K562 (cell line): ENCODE measurements at regions not wholly inside any gene's neighbourhood (a gene's known extent, or its start where the extent isn't known, plus 50 kb on each side); places are given as distances from the start of the nearest gene placed in this dataset.
A peak's percentile ranks its signal among the peaks of the same experiment; 100 is the strongest.

Experiments used
- ATAC-seq: fragments of 200-7000 bp; cut with Tn5 transposase; 3 replicates; pipeline ENCODE4 v1.9.1; 2020; ENCODE audit warnings: moderate library complexity
- BruUV-seq: library from RNA; stranded (reverse); fragments of 400-500 nt; replicated peaks from 2 replicates; lab custom pipeline; 2021; lab: Mats Ljungman, UMichigan
- CTCF ChIA-PET: fragments of 300-600 bp; formaldehyde crosslinking; extraction: SDS; loops from one replicate; lab custom pipeline; 2021; ENCODE audit warnings: low intra/inter-chr PET ratio; lab: Yijun Ruan, JAX
- POLR2A ChIA-PET: fragments of 300-600, 350-650 bp; sonication (Branson Sonifier 250); formaldehyde crosslinking; extraction: SDS; loops from one replicate; lab custom pipeline; 2021; ENCODE audit warnings: antibody characterized with exemption, inconsistent platforms; lab: Yijun Ruan, JAX
- DNase-seq, 4 experiments: peaks; one replicate each; pipeline versions ENCODE4 v3.0.0 to v3.0.0-alpha.2; 2011 to 2018; ENCODE audit warnings: low spot score in 3 of 4, mixed read lengths in 3 of 4; ENCODE audit errors: extremely low read depth in 1 of 4
- FAIRE-seq: peaks from 2 replicates; lab custom pipeline; 2011; peaks lifted over from hg19 to GRCh38; lab: Jason Lieb, UNC
- H2AFZ ChIP-seq: 2 replicates; pipeline ENCODE4 v1.6.0; 2011; ENCODE audit warnings: low read depth, low read length, control low read depth, inconsistent platforms
- H3K27ac ChIP-seq: fragments of 200-600 bp; 3 replicates; pipeline ENCODE4 v1.8.0; 2011; ENCODE audit warnings: low read depth, mild to moderate bottlenecking, control low read depth, inconsistent platforms, low read length, moderate library complexity, mixed read lengths; ENCODE audit errors: extremely low read depth
- H3K27me3 ChIP-seq, 2 experiments: fragments of 300-600 bp in 1 of 2; 2 replicates in 1 of 2; 3 replicates in 1 of 2; pipeline versions ENCODE4 v1.6.0 to v1.8.0; 2011; ENCODE audit warnings: inconsistent platforms in 2 of 2, low read length in 2 of 2, mild to moderate bottlenecking in 1 of 2, mixed read lengths in 1 of 2, moderate library complexity in 1 of 2; ENCODE audit not compliant: control insufficient read depth in 2 of 2, insufficient read depth in 2 of 2
- H3K36me3 ChIP-seq: fragments of 300-600 bp; 3 replicates; pipeline ENCODE4 v1.8.0; 2011; ENCODE audit warnings: mild to moderate bottlenecking, low read length, inconsistent platforms; ENCODE audit not compliant: control insufficient read depth, insufficient read depth
- H3K4me1 ChIP-seq, 2 experiments: fragments of 200-600 bp in 1 of 2; replicated peaks in 1 of 2; 2 replicates in 1 of 2; 3 replicates in 1 of 2; pipeline versions ENCODE4 v1.5.1 to v1.8.0; 2011; ENCODE audit warnings: inconsistent platforms in 2 of 2, low read length in 2 of 2, mild to moderate bottlenecking in 1 of 2, mixed read lengths in 1 of 2, moderate library complexity in 1 of 2; ENCODE audit not compliant: control insufficient read depth in 2 of 2, insufficient read depth in 2 of 2
- H3K4me2 ChIP-seq: 2 replicates; pipeline ENCODE4 v1.6.1; 2011; ENCODE audit warnings: low read length, control low read depth, inconsistent platforms, mixed read lengths; ENCODE audit not compliant: insufficient read depth
- H3K4me3 ChIP-seq: fragments of 200-600 bp; sonication (generic), shearing (Covaris generic); 2 replicates; pipeline ENCODE4 v1.5.1; 2016; ENCODE audit warnings: control low read depth, inconsistent platforms
- H3K79me2 ChIP-seq: fragments of 200-600 bp; 3 replicates; pipeline ENCODE4 v1.8.0; 2011; ENCODE audit warnings: low read length, inconsistent platforms; ENCODE audit not compliant: control insufficient read depth, insufficient read depth
- H3K9ac ChIP-seq, 2 experiments: 2 replicates each; pipeline versions ENCODE4 v1.6.0 to v1.6.1; 2011; ENCODE audit warnings: low read depth in 2 of 2, low read length in 2 of 2, control low read depth in 1 of 2, inconsistent platforms in 1 of 2, mild to moderate bottlenecking in 1 of 2, mixed read lengths in 1 of 2; ENCODE audit not compliant: insufficient read depth in 1 of 2
- H3K9me1 ChIP-seq: one replicate; pipeline ENCODE4 v1.6.0; 2011; ENCODE audit warnings: inconsistent platforms, mild to moderate bottlenecking, low read length, moderate library complexity; ENCODE audit not compliant: control insufficient read depth, insufficient read depth
- H3K9me3 ChIP-seq: replicated peaks from 2 replicates; pipeline ENCODE4 v1.5.1; 2011; ENCODE audit warnings: low read depth, low read length, inconsistent platforms; ENCODE audit not compliant: control insufficient read depth, insufficient read depth
- H4K20me1 ChIP-seq: replicated peaks from 2 replicates; pipeline ENCODE4 v1.6.1; 2011; ENCODE audit warnings: low read length, inconsistent platforms, mixed read lengths; ENCODE audit not compliant: control insufficient read depth, insufficient read depth
- CLOCK ChIP-seq: fragments of 250-450 bp; sonication (Bioruptor Pico); IDR thresholded peaks from 2 replicates; pipeline ENCODE4 v1.4.0; 2020; ENCODE audit warnings: mild to moderate bottlenecking, moderate library complexity, borderline replicate concordance
- CTCF ChIP-seq, 3 experiments: IDR thresholded peaks in 2 of 3; conservative IDR thresholded peaks in 1 of 3; 2 replicates each; pipeline ENCODE4 v1.5.1; 2011 to 2012; ENCODE audit warnings: low read length in 3 of 3, mild to moderate bottlenecking in 3 of 3, control low read depth in 2 of 3, improper control_type of control experiment in 1 of 3, inconsistent platforms in 1 of 3, low read depth in 1 of 3, mixed read lengths in 1 of 3, moderate library complexity in 1 of 3; ENCODE audit not compliant: insufficient read depth in 2 of 3
- FOXM1 ChIP-seq, 2 experiments: fragments of 450-650 bp in 1 of 2; sonication (generic) in 1 of 2; formaldehyde crosslinking in 1 of 2; IDR thresholded peaks; 2 replicates each; pipeline versions ENCODE4 v1.6.1 to v1.9.0; 2017 to 2022; ENCODE audit warnings: low read depth in 2 of 2, mild to moderate bottlenecking in 2 of 2, missing genetic modification reagents in 1 of 2, moderate library complexity in 1 of 2
- GMEB1 ChIP-seq: fragments of 250-450 bp; sonication (Bioruptor Pico); IDR thresholded peaks from 2 replicates; pipeline ENCODE4 v1.4.0; 2020; ENCODE audit warnings: mild to moderate bottlenecking
- RBM15 ChIP-seq: fragments of 200-400 bp; formaldehyde crosslinking; IDR thresholded peaks from 2 replicates; pipeline ENCODE4 v1.6.1; 2018; ENCODE audit warnings: mild to moderate bottlenecking, low read length, moderate library complexity; ENCODE audit not compliant: insufficient read depth
- RBM34 ChIP-seq: fragments of 200-400 bp; formaldehyde crosslinking; IDR thresholded peaks from 2 replicates; pipeline ENCODE4 v1.6.1; 2018; ENCODE audit warnings: low read length, borderline replicate concordance; ENCODE audit not compliant: insufficient read depth
- SMARCB1 ChIP-seq: IDR thresholded peaks from 2 replicates; pipeline ENCODE4 v1.6.1; 2011; ENCODE audit warnings: improper control_type of control experiment, low read depth; ENCODE audit not compliant: insufficient read length
- TAF7 ChIP-seq: fragments of 450-650 bp; IDR thresholded peaks from 2 replicates; pipeline ENCODE4 v1.6.1; 2016; ENCODE audit warnings: missing genetic modification characterization, missing compliant biosample characterization
- XRCC4 ChIP-seq: IDR thresholded peaks from one replicate; pipeline ENCODE4 v1.6.1; 2011; ENCODE audit not compliant: insufficient read depth, insufficient read length; ENCODE audit errors: extremely low read depth
- ZBTB17 ChIP-seq: fragments of 450-650 bp; formaldehyde crosslinking; IDR thresholded peaks from 2 replicates; pipeline ENCODE4 v1.4.0; 2020; ENCODE audit warnings: mild to moderate bottlenecking
- ZNF3 ChIP-seq: fragments of 250-450 bp; sonication (Bioruptor Pico); IDR thresholded peaks from 2 replicates; pipeline ENCODE4 v1.5.0; 2021; ENCODE audit warnings: mild to moderate bottlenecking, moderate library complexity
- ZNF445 ChIP-seq: fragments of 250-450 bp; sonication (Bioruptor Pico); IDR thresholded peaks from 2 replicates; pipeline ENCODE4 v1.4.0; 2020; ENCODE audit warnings: low read depth, mild to moderate bottlenecking, moderate library complexity
- WGBS: fragments of 100-300 bp; shearing (Covaris generic); methylation state at CpG from one replicate; pipeline ENCODE4 v1.1.6; 2016; ENCODE audit warnings: low coverage, mixed read lengths; ENCODE audit not compliant: insufficient coverage; ENCODE audit errors: missing lambda C conversion rate; 5-methylcytosine and 5-hydroxymethylcytosine counted together
- in situ Hi-C: fragments of 300-500 bp; cut with MboI; formaldehyde crosslinking; loops from 4 replicates; pipeline ENCODE4 v1.15.0; 2018; ENCODE audit warnings: inconsistent platforms, mixed read lengths
- intact Hi-C: fragments of 100-400 bp; cut with micrococcal nuclease; formaldehyde crosslinking; loops from 2 replicates; pipeline ENCODE4 v1.14.2; 2022
- TF ChIP-seq, protein P1 (sequence below): sonication (generic); formaldehyde crosslinking; IDR thresholded peaks from 2 replicates; pipeline ENCODE4 v1.8.0; 2022; ENCODE audit warnings: mild to moderate bottlenecking, missing genetic modification reagents

- TF ChIP-seq CTCF (IDR thresholded peaks at IDR 0.05 in 2 of 3, conservative IDR thresholded peaks at IDR 0.05 in 1 of 3; ENCODE audit: insufficient read depth in 2 of 3, low read depth in 1 of 3, low read length in 3 of 3): peak; percentile 16 to 47 (median 27); a peak in 3 of 6 replicates
These were observed 205.0 kb downstream of the FAM76B start (continued) for GRCh38 chr11:95584589-95584988.

DNA sequence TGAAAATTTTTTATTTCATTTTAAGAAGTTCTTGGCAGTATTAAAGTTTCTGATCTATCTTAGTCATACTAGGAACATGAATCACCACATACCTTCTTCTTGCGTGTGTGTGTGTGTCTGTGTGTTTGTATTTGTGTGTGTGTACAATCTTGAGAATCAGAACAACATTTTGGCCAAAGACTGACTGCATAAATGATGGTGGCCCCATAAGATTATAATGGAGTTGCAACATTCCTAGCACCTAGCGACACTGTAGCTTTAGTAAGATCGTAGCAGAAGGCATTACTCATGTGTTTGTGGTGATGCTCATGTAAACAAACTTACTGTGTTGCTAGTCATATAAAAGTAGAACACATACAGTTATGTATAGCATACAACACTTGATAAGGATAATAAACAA lies 205.4 kb downstream of the FAM76B start:
- H3K27me3 ChIP-seq: no peaks in the 10 kb centered on the region
- TF ChIP-seq CLOCK (CRISPR knock-in tag): no peak
- TF ChIP-seq ZNF445 (CRISPR knock-in tag): no peak
- no peak for TF ChIP-seq SMARCB1
- no peak for TF ChIP-seq ZNF3 (CRISPR knock-in tag)
- no peak for TF ChIP-seq FOXM1 (IDR thresholded peaks at IDR 0.05; ENCODE audit: low read depth)
- no peak for TF ChIP-seq FOXM1 (CRISPR knock-in tag; IDR thresholded peaks at IDR 0.05; ENCODE audit: low read depth)
- no peak for TF ChIP-seq RBM34
- TF ChIP-seq RBM15: no peak
- TF ChIP-seq TAF7 (tag): no peak
- no peak for TF ChIP-seq XRCC4
- no peak for TF ChIP-seq ZBTB17 (CRISPR knock-in tag)
- TF ChIP-seq, protein P1, sequence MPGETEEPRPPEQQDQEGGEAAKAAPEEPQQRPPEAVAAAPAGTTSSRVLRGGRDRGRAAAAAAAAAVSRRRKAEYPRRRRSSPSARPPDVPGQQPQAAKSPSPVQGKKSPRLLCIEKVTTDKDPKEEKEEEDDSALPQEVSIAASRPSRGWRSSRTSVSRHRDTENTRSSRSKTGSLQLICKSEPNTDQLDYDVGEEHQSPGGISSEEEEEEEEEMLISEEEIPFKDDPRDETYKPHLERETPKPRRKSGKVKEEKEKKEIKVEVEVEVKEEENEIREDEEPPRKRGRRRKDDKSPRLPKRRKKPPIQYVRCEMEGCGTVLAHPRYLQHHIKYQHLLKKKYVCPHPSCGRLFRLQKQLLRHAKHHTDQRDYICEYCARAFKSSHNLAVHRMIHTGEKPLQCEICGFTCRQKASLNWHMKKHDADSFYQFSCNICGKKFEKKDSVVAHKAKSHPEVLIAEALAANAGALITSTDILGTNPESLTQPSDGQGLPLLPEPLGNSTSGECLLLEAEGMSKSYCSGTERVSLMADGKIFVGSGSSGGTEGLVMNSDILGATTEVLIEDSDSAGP (CRISPR knock-in tag): no peak
- no peak for TF ChIP-seq GMEB1 (CRISPR knock-in tag)

More for the DNA sequence above, 205.4 kb downstream of the FAM76B start:
- Histone ChIP-seq H3K4me3 (no peak overlapping the region), H2AFZ (peak overlapping the region; percentile 43; the same call in 1 of the 2 replicates), H3K9ac (no peak overlapping the region), H3K4me1 (no peaks in the 10 kb centered on the region), H3K9me1 (no peaks in the 10 kb centered on the region), H3K9me3 (no peaks in the 10 kb centered on the region; the same call in 1 of the 2 replicates), H4K20me1 (no peaks in the 10 kb centered on the region), H3K27ac (no peak overlapping the region), H3K79me2 (no peaks in the 10 kb centered on the region), H3K36me3 (no peaks in the 10 kb centered on the region), H3K4me2 (no peak overlapping the region)
- POLR2A ChIA-PET: no interaction called here
- DNase-seq: no peak
- in situ Hi-C loops: no loop called here
- ATAC-seq: no peak
- intact Hi-C loops: no loop called here
- no peak for FAIRE-seq
- 11% methylated on average over 3 of the region's 3 CpGs for WGBS
- CTCF ChIA-PET: no interaction called here
- no TSS peak for BruUV-seq
